Endodermal cell (in vitro differentiated cells): ENCODE measurements at regions not wholly inside any gene's neighbourhood (a gene's known extent, or its start where the extent isn't known, plus 50 kb on each side); places are given as distances from the start of the nearest gene placed in this dataset.

Source experiments
- DNase-seq: peaks from one replicate; pipeline ENCODE4 v3.0.0-alpha.2; 2017
- H3K27ac ChIP-seq: 2 replicates; pipeline ENCODE4 v1.5.1; 2013; ENCODE audit warnings: mild to moderate bottlenecking, low read depth, low read length, moderate library complexity
- H3K27me3 ChIP-seq: 2 replicates; pipeline ENCODE4 v1.6.1; 2013; ENCODE audit warnings: mild to moderate bottlenecking, low read length, moderate library complexity; ENCODE audit not compliant: insufficient read depth, control insufficient read depth, poor library complexity, severe bottlenecking
- H3K36me3 ChIP-seq: 2 replicates; pipeline ENCODE4 v1.7.0; 2013; ENCODE audit warnings: mild to moderate bottlenecking, low read length, moderate library complexity; ENCODE audit not compliant: control insufficient read depth, insufficient read depth
- H3K4me1 ChIP-seq: one replicate; pipeline ENCODE4 v1.7.0; 2013; ENCODE audit warnings: low read length; ENCODE audit not compliant: control insufficient read depth, insufficient read depth
- H3K4me3 ChIP-seq: 2 replicates; pipeline ENCODE4 v1.5.1; 2013; ENCODE audit warnings: mild to moderate bottlenecking, low read length, moderate library complexity
- H3K9ac ChIP-seq: 2 replicates; pipeline ENCODE4 v1.6.1; 2013; ENCODE audit warnings: mild to moderate bottlenecking, low read length, moderate library complexity; ENCODE audit not compliant: poor library complexity, severe bottlenecking; ENCODE audit errors: extremely low read depth
- H3K9me3 ChIP-seq: 2 replicates; pipeline ENCODE4 v1.6.1; 2013; ENCODE audit warnings: mild to moderate bottlenecking, low read length, moderate library complexity; ENCODE audit not compliant: control insufficient read depth
- H3K27ac Mint-ChIP-seq: 2 replicates; pipeline ENCODE4 v1.8.0; 2020; ENCODE audit warnings: mixed read lengths
- H3K27me3 Mint-ChIP-seq: 2 replicates; pipeline ENCODE4 v1.8.0; 2021; ENCODE audit warnings: mild to moderate bottlenecking, mixed read lengths; ENCODE audit not compliant: insufficient read depth
- H3K36me3 Mint-ChIP-seq: 2 replicates; pipeline ENCODE4 v1.8.0; 2020; ENCODE audit warnings: low read depth, mixed read lengths
- H3K4me1 Mint-ChIP-seq: 2 replicates; pipeline ENCODE4 v1.8.0; 2020; ENCODE audit warnings: mixed read lengths
- H3K4me3 Mint-ChIP-seq: 2 replicates; pipeline ENCODE4 v1.8.0; 2020; ENCODE audit warnings: mild to moderate bottlenecking, moderate library complexity, mixed read lengths
- H3K9me3 Mint-ChIP-seq: 2 replicates; pipeline ENCODE4 v1.8.0; 2020; ENCODE audit warnings: mild to moderate bottlenecking, mixed read lengths
- WGBS, 2 experiments: methylation state at CpG; one replicate each; pipeline versions ENCODE4 v1.1.5 to v1.1.7; 2013; ENCODE audit warnings: missing lambda C conversion rate in 2 of 2, mixed read lengths in 1 of 2; ENCODE audit not compliant: insufficient coverage in 1 of 2, insufficient read length in 1 of 2; 5-methylcytosine and 5-hydroxymethylcytosine counted together
- TF ChIP-seq, protein P1 (sequence below): fragments of 200-600 bp; sonication (generic); conservative IDR thresholded peaks from 2 replicates; pipeline ENCODE4 v1.5.0; 2021; ENCODE audit warnings: antibody characterized with exemption, mild to moderate bottlenecking

DNA sequence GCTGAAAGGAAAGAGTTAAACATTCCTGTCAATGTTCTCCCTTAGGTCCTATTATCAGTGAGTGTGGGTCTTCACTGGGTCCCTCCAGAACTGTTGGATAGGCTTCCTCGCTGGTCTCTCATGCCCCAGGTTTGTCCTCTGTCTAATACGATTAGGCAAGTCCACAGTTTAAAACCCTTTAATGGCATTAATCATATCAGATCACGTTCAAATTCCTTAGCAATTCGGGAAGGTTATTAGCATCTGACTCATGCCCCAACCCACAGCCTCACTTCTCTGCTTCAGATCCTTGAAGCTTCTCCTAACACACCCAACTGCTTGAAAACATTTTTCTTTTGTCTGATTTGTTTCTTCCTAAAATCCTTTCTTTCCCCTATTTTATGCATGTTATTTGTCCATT is 224.3 kb upstream of the ATP10A start:
- WGBS, 2 experiments = 58 to 72% methylated on average over 4 of the region's 4 CpGs
- peaks cover 16% of the 10 kb centered on the region for H3K4me1 Mint-ChIP-seq

DNA sequence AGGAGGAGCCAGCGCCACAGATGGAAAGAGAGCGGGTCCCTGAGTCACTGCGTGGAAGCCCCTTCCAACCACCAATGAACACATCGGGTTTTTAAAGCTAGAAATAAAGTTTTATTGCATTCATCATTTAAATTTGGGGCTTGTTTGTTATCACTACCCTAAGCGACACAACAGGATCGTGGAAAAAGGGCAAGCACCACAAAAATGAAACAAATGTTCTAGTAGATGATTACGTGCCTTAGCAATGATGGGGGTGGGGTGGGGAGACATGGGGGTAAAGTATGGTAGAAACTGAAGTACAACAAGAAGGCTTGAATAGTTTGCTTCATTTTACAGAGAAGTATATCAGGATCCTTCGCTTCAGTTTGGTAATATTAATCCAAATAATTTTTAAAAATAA is 221.6 kb upstream of the ATP10A start:
- Histone ChIP-seq H3K27me3 (no peaks in the 10 kb centered on the region), H3K9ac (no peak overlapping the region), H3K4me1 (no peaks in the 10 kb centered on the region), H3K27ac (no peak overlapping the region), H3K4me3 (no peak overlapping the region), H3K9me3 (no peaks in the 10 kb centered on the region), H3K36me3 (no peaks in the 10 kb centered on the region)
- Mint-ChIP-seq H3K36me3 (no peaks in the 10 kb centered on the region), H3K9me3 (no peaks in the 10 kb centered on the region), H3K4me1 (peaks cover 14% of the 10 kb centered on the region), H3K27me3 (no peaks in the 10 kb centered on the region), H3K27ac (no peak overlapping the region), H3K4me3 (no peak overlapping the region)
- TF ChIP-seq, protein P1, sequence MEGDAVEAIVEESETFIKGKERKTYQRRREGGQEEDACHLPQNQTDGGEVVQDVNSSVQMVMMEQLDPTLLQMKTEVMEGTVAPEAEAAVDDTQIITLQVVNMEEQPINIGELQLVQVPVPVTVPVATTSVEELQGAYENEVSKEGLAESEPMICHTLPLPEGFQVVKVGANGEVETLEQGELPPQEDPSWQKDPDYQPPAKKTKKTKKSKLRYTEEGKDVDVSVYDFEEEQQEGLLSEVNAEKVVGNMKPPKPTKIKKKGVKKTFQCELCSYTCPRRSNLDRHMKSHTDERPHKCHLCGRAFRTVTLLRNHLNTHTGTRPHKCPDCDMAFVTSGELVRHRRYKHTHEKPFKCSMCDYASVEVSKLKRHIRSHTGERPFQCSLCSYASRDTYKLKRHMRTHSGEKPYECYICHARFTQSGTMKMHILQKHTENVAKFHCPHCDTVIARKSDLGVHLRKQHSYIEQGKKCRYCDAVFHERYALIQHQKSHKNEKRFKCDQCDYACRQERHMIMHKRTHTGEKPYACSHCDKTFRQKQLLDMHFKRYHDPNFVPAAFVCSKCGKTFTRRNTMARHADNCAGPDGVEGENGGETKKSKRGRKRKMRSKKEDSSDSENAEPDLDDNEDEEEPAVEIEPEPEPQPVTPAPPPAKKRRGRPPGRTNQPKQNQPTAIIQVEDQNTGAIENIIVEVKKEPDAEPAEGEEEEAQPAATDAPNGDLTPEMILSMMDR = no peak
- WGBS, 2 experiments = 96 to 98% methylated on average over 5 to 8 of the region's 8 CpGs
- DNase-seq = no peak

More for the DNA sequence above, 224.3 kb upstream of the ATP10A start:
- Histone ChIP-seq H3K27me3 (no peaks in the 10 kb centered on the region), H3K27ac (no peak overlapping the region), H3K36me3 (no peaks in the 10 kb centered on the region), H3K9ac (no peak overlapping the region), H3K4me1 (peaks cover 5% of the 10 kb centered on the region), H3K9me3 (no peaks in the 10 kb centered on the region), H3K4me3 (no peak overlapping the region)
- no peak overlapping the region for H3K4me3 Mint-ChIP-seq
- TF ChIP-seq, protein P1 = no peak
- no peaks in the 10 kb centered on the region for H3K27me3 Mint-ChIP-seq
- H3K27ac Mint-ChIP-seq = no peak overlapping the region
- H3K9me3 Mint-ChIP-seq = no peaks in the 10 kb centered on the region
- no peaks in the 10 kb centered on the region for H3K36me3 Mint-ChIP-seq
- DNase-seq = no peak

DNA sequence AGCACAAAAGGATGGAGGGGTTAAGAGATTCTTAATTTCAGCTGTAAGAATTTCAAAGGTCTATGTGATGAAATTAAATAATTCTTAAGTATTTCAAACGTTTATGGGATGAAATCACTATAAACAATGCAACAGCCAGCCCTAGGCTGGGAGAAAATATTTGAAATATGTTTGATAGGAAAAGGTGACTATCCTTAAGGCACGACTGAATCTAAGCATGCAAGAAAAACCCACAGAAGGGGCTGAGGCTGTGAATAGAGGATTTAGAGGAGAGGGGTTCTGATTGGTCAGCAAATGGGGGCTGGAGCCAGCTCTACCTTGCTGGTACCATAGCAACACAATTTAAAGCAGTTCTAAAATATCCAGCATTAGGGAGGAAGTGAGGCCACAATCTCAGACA is 220.8 kb upstream of the ATP10A start:
- TF ChIP-seq, protein P1 = no peak
- no peaks in the 10 kb centered on the region for H3K4me1 ChIP-seq
- Mint-ChIP-seq H3K4me1 (peaks cover 14% of the 10 kb centered on the region), H3K4me3 (no peak overlapping the region), H3K36me3 (no peaks in the 10 kb centered on the region), H3K27me3 (no peaks in the 10 kb centered on the region), H3K27ac (peak overlapping the region; percentile 17), H3K9me3 (no peaks in the 10 kb centered on the region)
- 80% methylated on average over 2 of the region's 2 CpGs; no CpG with 5 or more reads in 1 of the 2 experiments for WGBS, 2 experiments
- no peaks in the 10 kb centered on the region for H3K27me3 ChIP-seq
- no peaks in the 10 kb centered on the region for H3K9me3 ChIP-seq
- no peak for DNase-seq
- no peak overlapping the region for H3K9ac ChIP-seq
- no peak overlapping the region for H3K27ac ChIP-seq
- H3K4me3 ChIP-seq = no peak overlapping the region
- H3K36me3 ChIP-seq = no peaks in the 10 kb centered on the region
